Hepatocyte (in vitro differentiated cells): ENCODE measurements at regions not wholly inside any gene's neighbourhood (a gene's known extent, or its start where the extent isn't known, plus 50 kb on each side); places are given as distances from the start of the nearest gene placed in this dataset.

Experiments
- CTCF ChIP-seq: fragments of 200-600 bp; sonication (generic); IDR thresholded peaks from 2 replicates; pipeline ENCODE4 v1.5.1; 2016; ENCODE audit warnings: antibody characterized with exemption, mild to moderate bottlenecking; ENCODE audit not compliant: poor library complexity
- EZH2 ChIP-seq: fragments of 200-600 bp; sonication (generic); IDR thresholded peaks from 2 replicates; pipeline ENCODE4 v1.6.1; 2016; ENCODE audit warnings: antibody characterized with exemption, mild to moderate bottlenecking, borderline replicate concordance
- EZH2phosphoT487 ChIP-seq: fragments of 200-600 bp; sonication (generic); IDR thresholded peaks from one replicate; pipeline ENCODE4 v1.6.1; 2018; ENCODE audit warnings: antibody characterized with exemption, mild to moderate bottlenecking, low read depth, moderate library complexity; ENCODE audit not compliant: unreplicated experiment, severe bottlenecking

GRCh38 chr19:29062475-29063435, 150.2 kb downstream of the UQCRFS1 start:
- TF ChIP-seq CTCF = no peak
- TF ChIP-seq EZH2 = no peak
- no peak for TF ChIP-seq EZH2phosphoT487
